ENCODE measurements at regions not wholly inside any gene's neighbourhood (a gene's known extent, or its start where the extent isn't known, plus 50 kb on each side); places are given as distances from the start of the nearest gene placed in this dataset.
A peak's percentile ranks its signal among the peaks of the same experiment; 100 is the strongest.

DNA sequence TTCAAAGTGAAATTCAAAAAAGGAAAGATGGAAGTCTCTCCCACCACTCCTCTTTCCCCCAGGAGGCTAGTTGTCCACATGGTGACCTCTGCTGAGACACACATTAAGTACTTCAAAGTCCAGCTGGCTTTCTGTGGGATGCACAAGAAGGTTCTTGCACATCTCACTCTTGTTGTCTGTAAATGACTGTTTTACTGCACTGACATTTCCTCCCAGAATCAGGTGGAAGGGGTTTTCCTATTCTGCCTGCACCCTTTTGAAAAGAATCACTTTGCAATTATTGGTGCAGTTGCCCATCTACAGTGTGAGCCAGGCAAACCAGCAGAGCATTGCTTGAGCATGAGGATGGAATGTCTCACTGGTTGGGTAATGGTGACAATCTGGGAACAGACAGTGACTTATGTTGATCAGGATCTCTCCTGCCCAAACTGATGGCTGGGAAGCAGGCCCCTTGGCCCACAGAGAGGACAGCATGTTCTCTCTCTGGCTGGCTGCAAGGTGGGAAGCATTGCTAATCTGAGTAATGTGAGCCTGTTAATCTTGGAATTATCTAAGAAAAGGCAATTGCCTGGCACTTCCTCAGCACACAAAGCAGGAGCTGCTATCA, 347.7 kb upstream of the SATB1 start:
- DNase-seq (ENCODE audit: low read depth) = no peak

DNA sequence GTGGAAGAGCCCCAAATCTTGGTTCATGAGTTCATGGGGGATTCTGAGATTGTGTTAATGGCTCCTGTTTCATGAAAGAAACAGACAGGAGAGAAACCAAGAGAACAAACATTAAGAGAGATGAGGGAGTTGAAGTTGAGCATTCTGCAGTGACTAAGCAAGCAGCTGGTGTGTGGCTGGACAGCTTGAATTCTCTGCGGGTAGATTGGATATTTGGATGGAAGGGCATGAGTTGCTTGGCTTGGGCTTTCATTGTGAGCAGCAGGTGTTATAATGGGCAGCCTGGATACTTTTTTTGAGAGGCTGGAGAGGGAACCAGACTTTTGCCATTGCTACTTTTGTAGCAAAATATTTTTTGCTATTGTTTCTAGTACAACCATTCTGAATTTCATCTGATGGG, 346.8 kb upstream of the SATB1 start:
- no peak for DNase-seq (ENCODE audit: low read depth)

DNA sequence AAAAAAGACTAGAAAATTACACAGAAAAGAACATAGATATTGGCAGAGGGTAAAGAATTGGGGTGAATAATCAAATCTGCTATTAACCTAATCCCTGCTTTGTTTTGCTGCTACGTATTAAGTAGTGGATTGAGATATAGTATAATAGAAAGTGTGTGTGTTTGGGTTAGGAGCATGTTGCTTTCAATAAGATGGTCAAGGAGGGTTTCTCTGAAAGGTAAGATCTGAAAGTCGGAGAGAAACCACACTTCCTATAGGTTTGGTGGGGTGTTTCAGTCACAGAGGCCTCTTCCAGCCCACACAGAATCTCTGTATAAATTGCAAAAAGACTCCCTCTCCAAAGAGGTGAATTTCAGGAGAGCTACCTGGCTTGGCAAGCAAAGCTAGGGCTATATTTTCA, 345.7 kb upstream of the SATB1 start:
- DNase-seq (ENCODE audit: low read depth) = no peak

DNA sequence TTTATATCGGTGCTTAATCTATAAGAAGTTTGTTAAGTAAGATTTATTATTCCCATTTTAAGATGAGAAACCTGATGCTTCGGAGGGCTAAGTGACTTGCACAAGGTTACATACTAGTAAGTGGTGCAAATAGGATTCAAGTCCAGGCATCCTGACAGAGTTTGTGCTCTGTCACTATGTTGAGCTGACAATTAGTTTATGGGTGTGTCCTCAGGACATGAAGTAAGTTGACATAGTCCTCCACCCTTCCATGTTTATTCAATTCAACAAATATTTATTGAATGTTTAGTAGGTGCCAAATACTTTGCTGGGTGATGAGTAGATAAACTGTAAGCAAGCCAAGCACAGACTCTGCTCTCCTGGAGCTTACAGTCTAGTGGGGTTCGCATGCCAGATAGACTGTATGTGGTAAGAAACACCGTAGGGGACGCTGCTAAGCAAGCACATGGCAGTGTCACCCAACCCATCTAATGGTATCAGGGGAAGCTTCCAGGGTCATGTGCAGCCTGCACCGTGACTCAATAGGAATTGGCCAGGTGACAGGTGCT, 342.7 kb upstream of the SATB1 start:
- DNase-seq (ENCODE audit: low read depth) = no peak

DNA sequence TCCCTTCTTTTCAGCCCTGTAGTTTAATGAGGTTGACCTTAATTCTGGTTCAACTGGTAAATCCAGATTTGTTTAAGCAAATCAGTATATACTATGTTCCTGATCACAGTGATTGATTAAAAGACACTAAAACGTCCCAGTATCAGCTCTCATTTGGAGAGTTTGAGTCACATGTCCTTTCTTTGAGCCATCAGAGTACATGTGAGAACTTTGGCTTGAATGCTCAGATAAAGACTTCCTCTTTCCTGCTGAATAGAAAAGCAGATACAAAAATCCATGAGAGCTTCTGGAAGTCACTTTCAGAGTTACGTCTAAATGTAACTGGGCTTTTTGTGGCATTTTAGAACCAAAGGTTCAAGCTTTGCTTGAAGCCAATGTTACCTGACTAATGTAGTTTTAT, 341.8 kb upstream of the SATB1 start:
- DNase-seq (ENCODE audit: low read depth) = no peak

DNA sequence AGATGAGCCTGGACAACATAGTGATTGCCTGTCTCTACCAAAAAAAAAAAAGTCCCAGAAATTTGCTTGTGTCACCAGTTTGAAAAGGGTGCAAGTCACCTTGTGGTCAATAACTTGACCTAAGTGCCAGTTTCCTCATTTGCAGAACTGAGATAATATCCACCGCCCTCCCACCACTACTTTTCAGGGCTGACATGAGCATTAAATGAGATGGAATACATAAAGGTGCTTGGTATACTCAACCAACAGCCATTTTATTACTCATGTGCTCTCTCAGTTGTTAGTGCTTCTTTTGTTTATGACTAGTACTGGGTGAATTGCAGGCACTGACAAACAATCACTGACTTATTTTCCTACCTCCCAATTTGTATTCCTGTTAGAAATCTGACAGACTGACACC, 340.5 kb upstream of the SATB1 start:
- no peak for DNase-seq (ENCODE audit: low read depth)

DNA sequence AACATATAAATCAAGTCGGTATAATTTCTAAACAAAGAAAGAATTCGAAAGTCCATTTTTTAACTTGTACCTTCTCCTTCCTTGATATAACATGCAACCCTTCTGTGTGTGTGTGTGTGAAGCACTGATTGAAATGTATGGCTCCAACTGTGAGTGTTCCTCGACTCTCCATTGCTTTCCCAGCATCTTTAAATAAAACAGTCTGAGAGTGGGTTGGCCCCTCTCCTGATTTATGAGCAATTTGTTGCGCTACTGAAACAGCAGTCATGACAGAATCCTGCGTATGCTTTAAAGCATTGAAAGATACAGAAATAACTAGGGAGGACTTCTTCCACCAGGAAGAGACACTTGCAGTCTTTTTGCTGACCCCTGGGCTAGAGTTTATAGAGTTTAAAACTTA, 340.0 kb upstream of the SATB1 start:
- no peak for DNase-seq (ENCODE audit: low read depth)

DNA sequence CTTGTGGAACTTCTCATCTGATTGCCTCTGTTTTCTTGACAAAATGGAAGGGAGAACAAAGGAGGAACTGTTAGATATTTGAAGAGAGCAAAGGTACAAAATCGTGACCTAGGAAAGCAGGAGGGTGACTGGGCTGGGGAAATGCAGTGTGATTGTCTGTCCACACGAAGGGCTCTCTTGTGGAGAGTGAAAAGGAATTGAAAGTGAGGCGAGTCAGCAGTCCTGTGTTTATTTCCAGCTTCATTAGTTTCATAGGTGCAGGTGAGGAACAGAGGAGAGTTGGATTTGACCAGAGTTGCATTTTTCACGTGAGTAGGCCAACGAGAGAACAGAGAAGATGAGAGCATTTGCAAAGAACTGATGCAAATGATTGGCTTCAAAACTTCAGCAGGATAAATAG, 336.4 kb upstream of the SATB1 start:
- no peak for DNase-seq (ENCODE audit: low read depth)

DNA sequence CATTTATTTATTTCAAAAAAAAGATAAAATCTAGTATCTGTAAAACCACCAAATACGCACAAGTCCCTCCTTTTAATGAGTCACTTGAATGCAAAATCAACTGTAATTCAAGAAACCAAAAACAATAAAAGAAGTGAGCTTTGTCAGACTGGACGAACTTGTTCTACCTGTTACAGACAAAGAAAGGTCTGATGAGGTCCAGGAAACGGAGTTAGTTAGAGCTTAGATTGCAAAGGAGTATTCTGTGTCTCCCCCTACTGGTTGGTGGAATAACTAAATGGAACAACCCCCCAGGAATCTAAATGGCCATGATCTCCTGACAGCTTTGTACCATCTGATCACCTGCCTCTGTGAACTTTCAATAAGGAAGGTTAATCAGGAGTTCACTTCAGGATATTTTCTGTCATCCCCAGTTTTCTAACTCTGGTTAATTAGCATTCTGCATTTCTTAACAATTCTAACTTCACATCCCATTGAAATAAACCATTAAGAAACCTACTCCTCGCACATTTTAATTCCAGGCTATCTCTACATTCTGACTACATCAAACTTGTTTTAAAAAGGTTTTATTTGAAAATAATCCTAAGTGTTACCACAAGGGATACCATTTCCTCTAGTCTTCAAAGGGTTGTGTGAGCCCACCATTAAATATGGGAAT, 333.0 kb upstream of the SATB1 start:
- no peak for DNase-seq (ENCODE audit: low read depth)

DNA sequence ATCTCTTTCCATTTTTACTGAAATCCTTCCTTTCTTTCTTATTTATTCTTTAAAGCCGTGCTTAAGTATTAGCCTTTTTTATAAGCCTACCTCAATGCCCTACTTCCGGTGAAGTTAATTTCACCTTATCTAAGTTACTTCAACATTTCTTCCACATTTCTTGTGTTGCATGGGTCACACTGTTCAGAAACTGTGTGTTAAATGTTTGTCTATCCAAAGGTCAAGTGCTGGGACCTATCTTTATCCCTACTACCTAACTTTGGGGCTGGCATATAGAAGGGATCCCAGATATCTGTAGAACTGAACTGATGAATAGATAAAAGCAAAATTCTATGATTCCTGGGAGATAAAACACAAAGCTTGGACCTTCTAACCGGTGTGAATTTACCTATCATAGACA, 332.3 kb upstream of the SATB1 start:
- DNase-seq (ENCODE audit: low read depth) = no peak

DNA sequence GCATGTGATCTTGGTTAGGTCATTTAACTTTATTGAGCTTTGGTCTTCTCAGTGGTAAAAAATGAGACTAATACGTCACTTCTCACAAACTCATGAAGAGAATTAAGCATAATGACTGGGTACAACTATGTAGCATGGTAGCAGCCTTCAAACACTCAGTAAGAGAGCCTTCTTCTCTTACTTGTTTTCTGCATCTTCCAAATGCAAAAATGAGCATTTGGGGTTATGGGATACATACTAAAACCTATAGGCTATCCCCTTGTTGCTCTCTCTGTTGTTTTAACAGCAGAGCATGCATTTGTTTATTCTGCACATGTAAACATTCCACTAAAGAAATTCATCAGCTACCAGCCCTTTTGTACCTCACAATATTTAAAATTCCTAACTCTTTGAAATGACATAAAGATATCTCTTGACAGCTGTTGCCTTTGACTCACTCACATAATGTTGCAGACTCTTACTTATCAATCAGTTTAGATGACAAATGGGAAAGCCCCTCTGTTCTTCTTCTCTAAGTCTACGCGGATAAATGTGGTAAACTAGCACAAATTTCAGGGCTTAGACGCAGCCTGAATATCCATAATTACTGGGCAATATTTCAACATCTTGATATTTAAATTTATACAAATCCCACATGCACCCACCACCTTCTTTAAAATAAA, 327.3 kb upstream of the SATB1 start:
- DNase-seq (ENCODE audit: low read depth) = no peak

DNA sequence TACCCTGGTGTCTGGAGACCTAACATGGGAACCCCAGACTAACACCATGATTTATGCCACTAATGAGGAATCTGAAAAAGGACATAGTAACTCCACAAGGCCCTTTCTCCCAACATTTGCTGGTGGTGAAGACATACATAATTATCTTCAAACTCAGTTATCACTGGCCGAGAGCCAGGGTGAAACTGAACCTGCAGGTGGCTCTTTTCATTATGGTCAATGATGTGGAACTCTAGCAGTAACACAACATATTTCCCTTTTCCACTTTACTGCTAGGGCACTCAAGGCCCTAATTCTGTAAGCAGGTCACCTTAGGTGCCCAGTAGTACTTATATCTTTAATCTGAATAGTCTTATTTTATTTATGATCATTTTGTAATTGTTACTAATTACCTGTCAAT, 326.4 kb upstream of the SATB1 start:
- no peak for DNase-seq (ENCODE audit: low read depth)

DNA sequence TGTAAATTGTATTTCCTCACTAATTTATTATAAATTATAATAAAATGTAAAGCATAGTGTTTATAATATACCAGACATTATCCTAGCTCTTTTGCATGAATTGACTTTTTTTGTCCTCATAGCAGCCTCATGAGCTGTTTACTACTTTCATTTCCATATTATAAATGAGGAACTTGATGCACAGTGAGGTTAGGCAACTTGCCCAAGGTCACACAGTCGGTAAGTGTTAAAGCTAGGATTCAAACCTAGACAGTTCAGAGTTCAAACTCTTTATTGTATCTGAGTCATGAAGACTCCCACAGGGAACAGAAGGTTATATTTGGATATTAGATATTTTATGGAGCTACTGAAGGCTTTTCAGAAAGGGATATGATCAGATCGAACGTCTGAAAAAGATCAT, 322.2 kb upstream of the SATB1 start:
- no peak for DNase-seq (ENCODE audit: low read depth)

DNA sequence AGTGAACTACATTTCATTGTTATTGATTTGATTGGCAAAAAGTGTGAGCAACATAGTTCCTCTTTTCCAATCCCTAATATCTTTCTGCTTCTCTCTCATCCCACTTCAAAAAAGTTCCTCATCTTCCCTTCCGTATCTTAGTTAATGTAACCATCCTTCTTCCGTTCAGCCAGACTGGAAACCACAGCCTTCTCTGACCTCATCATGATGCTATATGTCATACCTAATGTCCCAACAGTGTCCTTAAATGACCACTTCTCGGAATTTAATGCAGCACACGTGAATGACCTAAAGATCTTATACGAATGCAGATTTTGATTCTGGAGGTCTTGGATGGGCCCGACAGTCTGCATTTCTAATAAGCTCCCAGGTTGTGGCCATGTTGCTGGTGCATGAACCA, 320.3 kb upstream of the SATB1 start:
- no peak for DNase-seq (ENCODE audit: low read depth)

DNA sequence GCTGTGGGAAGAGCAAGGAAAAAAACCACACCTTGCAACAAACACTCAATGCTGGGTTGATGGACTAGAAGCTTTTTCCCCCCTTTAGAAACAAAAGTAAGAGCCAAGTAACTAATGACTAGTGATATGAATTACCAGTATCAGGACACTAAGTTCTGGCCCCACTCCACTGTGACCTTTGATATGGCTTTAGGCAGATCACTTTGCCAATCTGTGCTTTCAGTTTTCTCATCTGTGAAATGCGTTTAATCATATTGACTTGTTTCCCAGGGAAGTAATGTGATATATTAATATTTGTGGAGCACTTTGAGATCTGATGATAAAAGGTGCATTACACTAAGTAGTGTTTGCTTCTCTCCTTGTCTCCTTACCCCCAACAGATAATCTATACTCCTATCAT, 319.3 kb upstream of the SATB1 start:
- no peak for DNase-seq (ENCODE audit: low read depth)

DNA sequence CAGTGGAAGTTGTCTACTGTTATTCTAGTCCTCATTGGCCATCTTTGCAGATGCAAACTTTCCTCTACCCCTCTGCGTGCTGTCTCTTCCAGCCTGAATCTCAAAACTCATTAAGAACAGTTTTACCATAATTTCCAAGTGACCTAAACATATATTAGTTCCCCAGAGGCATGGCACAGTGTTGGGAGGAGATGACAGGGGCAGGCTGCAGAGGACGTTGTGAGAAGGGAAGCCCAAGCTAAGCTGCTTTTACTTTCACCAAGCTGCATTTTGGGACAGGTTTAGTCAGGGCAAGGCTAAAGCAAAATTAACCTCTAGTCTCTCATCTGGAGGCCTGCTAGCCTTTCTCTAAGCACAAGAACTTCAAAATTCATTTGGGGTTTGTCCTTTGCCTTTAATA, 318.6 kb upstream of the SATB1 start:
- DNase-seq (ENCODE audit: low read depth) = no peak

DNA sequence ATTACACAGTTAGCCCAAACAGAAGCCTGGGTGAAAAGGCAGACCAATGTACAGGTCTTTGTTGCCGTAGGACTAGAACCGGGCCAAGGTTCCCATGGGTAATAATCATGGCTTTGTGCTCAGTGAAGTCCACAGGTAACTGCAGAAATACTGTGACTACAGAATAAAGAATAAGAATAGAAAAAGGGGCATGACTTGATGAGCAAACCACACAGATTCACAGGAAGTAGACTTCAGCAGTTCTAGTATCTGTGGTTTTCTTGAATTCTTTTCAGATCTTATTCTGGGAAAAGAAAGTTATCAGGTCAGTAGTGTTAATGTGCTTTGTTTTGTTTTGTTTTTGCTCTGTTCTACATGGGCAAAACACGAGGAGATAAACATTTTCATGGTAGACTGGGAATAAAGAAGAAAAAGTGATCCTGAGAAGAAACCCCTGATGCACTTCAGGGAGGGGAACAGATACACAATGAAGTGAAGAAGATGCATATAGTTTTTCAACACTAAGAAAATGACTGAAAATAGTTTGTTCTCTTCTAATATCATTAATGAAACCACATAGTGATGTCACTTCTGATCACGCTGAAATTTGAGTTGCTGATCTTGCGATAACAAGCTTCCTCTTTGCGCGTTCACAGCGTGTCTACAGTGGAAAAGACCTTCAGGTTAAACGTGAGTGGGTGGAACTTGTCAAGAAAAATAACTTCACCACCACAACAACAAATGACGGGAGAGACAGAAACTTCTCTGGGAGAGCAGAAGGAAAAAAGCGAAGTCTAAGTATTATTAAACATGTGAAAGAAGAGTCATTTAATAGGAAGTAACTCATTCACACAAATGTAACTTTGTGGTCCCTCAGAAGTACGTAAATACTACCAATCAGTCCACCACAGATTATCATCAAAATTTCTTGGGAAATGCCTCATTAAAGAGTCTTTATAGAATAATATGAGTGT, 315.8 kb upstream of the SATB1 start:
- DNase-seq (ENCODE audit: low read depth) = peak; percentile 42

DNA sequence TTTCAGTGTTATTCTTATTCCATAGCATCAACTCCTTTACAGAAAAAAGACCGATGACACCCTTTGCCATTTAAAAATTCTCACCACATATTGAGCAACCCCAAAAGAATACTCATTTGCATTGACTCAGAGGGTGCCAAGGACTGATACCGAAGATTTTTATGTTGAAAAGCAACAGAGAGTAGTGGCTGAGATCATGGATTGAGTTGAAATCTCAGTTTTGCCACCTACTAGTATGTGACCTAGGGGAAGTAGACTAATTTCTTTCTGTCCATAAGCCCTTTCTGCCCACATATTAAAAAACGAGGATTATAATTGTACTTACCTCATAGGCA, 313.9 kb upstream of the SATB1 start:
- DNase-seq (ENCODE audit: low read depth) = no peak

DNA sequence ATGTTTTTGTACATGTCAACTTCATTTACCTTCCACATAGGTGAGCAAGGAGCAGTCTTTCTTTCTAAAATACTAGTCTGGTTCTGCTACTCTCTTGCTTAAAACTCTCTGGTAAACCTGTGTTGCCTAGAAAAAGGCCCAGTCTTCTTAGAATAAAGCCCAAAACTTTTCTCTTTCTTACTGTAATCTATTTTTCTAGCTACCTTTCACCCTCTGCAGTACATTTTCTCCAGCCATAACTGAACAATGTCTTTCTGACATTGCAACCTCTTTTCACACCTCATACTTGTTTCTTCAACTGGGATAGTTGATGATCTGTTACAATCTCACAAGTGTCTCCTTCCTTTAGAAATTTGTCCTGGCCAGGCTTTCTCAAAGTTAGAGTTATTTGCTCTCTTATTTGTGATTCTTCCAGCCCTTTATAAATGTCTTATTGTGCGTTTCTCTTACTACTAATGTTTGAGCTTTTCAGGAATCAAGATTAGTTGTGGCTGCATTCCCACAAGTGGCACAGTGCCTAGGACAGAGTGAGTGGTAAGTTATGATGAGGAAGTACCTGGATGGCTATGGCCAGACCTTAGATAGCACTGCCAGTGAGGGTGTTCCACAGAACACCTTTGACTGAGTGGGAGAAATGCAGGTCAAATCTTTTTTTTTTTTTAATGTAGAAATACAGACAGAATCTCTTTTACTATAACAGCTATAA, 313.4 kb upstream of the SATB1 start:
- DNase-seq (ENCODE audit: low read depth) = no peak

DNA sequence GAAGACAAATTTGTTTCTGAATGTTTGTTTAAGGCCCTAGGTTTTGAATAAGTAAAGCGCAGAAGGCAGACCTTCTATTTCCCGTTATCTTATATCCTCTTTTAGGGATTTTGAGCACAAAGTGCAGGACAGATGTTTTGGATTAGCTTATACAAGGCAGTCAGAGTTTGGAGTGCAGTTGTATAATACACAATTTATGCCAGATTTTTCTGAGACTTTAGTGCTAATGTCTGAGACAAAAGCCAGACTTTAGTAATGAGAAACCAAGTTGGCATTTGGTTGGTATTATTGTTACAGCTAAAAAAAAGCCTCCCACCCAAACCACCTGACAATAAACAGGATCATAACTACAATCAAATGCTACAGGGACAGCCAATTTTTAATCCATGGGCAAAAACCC, 309.9 kb upstream of the SATB1 start:
- no peak for DNase-seq (ENCODE audit: low read depth)

DNA sequence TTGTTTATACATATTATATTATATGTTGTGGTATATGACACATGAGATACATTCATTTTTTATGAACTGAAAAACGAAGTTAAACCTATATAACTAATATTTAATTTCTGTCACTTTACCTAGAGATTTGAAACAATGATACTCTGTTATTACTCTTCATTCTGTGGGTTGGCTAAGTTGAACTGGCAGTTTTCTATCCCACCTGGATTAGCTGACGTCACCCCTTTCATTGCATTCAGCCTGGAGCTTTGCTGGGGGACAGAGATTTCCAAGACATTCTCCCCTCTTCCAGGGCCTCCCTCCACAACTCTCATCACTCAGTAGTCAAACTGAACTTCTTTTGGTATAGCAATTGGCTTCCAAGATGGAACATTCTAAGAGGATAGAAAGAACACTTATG, 309.2 kb upstream of the SATB1 start:
- DNase-seq (ENCODE audit: low read depth) = no peak

DNA sequence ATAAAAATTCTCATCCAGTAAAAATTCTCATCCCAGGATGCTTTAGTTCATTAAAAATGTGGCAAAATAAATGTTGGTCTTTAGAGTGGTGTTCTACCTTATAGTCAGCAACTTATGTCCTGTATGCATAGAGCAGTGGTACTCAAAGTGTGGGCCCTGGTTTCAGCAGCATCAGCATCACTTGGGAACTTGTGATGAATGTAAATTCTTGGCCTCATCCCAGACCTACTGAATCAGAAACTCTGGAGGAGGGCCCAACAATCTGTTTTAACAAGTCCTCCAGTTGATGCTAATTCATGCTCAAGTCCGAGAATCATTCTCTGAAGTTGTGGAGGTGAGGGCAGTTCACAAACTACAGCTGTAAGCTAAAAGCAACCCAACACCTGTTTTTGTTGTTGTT, 307.3 kb upstream of the SATB1 start:
- no peak for DNase-seq (ENCODE audit: low read depth)
